Stimulated activated CD4-positive, alpha-beta T cell treated with anti-CD3 and anti-CD28 coated beads, Interleukin-1b, Interleukin-23, amount 100 ng/mL, for 48 hours (primary cell): ENCODE measurements at regions not wholly inside any gene's neighbourhood (a gene's known extent, or its start where the extent isn't known, plus 50 kb on each side); places are given as distances from the start of the nearest gene placed in this dataset.

Source experiments
- DNase-seq: peaks from one replicate; pipeline ENCODE4 v3.0.0-alpha.2; 2020

GRCh38 chr12:77617818-77618217 is 212.9 kb upstream of the NAV3 start:
- no peak for DNase-seq

DNA sequence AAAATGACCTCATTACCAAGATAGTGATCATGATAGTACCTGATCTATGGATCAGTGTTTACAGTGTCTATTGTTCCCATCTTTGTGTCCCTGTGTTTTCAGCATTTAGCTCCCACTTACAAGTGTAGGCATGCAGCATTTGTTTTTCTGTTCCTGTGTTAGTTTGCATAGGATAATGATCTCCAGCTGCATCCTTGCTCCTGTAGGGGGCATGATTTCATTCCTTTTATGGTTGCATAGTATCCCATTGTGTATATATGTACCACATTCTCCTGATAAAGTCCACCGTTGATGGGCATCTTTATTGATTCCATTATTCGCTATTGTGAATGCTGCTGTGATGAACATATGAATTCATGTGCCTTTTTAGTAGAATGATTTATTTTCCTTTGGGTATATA is 215.4 kb upstream of the NAV3 start:
- DNase-seq, result no peak

DNA sequence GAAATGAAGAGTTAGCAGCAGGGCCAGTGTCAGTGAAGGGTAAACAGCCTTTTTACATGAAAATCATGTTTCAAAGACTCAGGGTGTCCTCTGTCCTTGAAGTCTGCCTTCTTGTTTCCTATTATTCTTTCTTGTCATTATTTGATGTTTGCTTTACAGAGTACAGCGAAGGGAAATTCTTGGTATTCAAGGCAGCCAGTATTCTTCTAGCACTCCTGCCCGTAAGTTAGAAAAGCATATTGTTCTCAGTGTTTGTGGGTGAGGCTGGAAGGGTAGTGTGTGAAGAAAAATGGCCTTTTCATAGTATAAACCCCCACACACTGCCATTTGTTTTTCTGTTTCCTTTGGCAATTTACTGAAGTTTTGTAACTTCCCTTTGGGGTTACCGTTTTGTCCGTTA is 217.3 kb upstream of the NAV3 start:
- DNase-seq, result no peak

DNA sequence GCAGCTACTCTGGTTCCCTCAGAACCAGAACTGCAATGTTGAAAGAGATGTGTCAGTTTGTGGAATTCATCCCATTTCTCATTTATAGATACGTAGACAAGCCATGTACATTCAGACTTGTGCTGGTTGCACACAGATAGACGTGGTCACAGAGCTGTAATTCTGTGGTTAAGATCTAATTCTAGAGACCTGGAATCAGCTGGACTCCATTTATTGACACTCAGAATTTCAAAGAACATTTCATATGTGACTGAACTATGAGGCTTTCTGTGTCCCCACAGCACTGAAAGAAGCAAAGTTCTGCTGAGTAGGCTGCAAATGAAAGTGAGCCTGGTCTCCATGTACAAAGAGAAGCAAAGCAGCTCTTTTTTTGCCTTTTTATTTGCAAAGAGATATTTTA is 220.2 kb upstream of the NAV3 start:
- no peak for DNase-seq

DNA sequence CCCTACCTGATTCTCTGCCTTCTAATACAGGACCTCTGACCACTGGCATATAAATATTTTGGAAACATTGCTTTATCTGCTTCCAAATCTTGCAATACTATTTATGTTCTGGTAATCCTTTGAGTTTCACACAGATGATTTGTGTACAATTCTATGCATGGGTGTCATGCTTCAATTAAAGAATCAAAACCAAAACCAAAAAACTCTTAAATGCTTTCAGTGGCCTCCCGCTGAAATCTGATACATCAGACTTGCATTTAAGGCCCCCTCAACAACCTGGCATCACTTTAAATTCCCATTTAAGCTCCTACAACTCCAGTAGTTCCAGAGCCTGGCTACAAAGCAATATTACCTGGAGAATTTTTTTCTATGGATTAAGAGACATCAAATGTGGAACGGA is 221.7 kb upstream of the NAV3 start:
- DNase-seq, result no peak

GRCh38 chr12:77608271-77608824 is 222.3 kb upstream of the NAV3 start:
- DNase-seq, result no peak

DNA sequence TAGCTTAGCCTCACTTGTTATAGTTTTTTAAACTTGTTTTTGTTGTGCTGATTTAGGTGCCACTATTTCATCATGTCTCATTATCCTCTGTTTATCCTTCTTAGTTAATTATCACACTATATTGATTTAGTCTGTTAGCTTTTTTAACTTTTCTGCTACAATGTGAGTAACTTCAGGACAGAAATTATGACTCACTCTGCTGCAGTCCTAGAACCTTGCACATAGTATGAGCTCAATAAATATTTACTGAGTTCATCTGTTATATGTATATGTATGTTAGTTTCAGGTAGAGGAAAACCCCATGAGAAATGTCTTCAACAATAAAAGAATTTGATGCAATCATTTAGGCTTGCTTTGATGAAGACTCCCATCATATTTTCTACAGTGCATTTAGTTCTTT is 224.3 kb upstream of the NAV3 start:
- no peak for DNase-seq

DNA sequence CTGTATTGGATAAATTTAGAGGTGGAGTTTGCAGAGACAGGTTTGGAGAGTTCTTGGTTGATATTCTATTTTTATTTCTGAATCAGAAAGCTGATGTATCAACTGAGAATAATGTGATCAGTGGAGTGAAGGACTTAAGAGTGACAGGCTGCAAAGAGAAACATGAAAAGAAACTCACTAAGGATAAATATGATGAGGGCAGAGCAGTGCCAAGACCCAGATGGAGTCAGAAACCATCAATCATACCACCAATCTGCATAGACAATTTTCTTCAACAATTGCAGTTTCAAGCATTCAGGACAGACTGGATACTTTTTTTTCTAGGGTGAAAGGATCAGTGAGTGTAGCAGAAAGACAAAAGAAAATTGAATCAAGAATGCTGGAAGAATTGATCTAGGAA is 226.7 kb upstream of the NAV3 start:
- no peak for DNase-seq

- no peak for DNase-seq
These were observed 229.6 kb upstream of the NAV3 start for GRCh38 chr12:77601069-77601468.

- DNase-seq, result no peak
These were observed 230.2 kb upstream of the NAV3 start for GRCh38 chr12:77600468-77600843.

DNA sequence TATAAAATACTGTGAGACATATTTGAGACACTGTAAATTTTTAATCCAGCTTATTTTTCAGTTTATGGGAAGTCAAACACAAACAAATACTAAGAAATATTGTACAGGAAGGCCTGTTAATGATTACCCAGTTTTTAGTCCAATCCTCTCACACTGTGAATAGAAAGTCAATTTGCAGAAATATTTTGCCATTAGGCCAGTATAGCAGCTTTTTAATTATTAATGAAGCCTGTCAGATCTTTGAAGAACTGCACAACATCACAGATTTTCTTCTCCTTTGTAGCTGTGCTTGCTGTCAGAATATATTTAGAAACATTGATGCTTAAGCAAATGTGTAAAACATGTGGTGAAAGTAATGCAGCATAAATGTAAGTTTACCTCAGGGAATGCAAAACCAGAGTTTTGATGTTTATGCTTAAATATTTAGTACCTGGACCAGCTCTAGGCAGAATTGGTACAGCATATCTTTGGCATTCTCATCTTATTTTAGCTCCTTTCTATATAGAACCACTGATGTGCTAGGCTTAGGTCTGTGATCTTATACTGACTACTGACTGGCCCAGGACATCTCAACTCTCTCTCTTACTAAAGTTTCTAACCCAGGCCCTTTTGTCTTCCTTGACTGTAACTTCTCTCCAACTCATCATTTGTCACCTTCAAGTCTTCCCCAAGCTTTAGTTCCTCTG is 230.8 kb upstream of the NAV3 start:
- no peak for DNase-seq

DNA sequence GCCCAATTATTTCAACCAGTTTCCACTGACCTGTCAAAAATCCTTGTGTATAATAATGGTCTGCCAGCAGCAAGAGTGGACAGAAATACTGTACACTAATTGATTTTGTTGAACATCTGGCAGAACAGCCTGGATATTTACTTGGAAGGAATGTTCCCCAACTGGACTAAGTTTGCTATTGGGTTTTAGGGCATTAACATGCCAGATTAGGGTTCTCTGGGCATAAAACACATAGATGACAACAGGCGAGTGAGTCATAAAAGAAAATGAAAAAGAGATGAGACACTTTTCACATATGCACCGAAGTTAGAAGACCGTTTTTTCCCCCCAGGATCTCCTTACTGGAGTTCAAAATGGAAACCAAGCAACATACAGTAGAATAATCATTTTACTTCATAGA is 236.3 kb upstream of the NAV3 start:
- no peak for DNase-seq

GRCh38 chr12:77592836-77593235 is 237.9 kb upstream of the NAV3 start:
- no peak for DNase-seq

GRCh38 chr12:77591959-77592743 is 238.5 kb upstream of the NAV3 start:
- no peak for DNase-seq

- DNase-seq, result no peak
These were observed 240.4 kb upstream of the NAV3 start for GRCh38 chr12:77590306-77590705.

DNA sequence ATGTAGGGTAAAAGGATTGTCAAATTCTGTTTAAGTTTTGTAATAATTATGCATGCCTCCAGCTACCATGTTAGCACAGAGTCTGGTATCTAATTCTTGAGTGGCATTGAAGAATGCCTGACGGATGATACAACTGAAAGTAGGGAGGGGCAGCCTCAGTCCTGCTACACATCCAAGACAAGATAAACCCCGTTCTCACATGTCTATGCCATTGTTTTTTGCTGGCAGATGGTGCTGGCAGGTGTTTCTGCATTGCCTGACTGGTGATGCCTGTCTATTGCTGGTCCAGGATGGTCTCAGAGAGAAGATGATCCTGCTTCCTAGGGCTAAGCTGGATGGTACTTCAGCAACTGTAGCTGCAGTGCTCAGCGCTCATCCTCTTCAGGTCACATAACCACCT is 245.8 kb upstream of the NAV3 start:
- no peak for DNase-seq

DNA sequence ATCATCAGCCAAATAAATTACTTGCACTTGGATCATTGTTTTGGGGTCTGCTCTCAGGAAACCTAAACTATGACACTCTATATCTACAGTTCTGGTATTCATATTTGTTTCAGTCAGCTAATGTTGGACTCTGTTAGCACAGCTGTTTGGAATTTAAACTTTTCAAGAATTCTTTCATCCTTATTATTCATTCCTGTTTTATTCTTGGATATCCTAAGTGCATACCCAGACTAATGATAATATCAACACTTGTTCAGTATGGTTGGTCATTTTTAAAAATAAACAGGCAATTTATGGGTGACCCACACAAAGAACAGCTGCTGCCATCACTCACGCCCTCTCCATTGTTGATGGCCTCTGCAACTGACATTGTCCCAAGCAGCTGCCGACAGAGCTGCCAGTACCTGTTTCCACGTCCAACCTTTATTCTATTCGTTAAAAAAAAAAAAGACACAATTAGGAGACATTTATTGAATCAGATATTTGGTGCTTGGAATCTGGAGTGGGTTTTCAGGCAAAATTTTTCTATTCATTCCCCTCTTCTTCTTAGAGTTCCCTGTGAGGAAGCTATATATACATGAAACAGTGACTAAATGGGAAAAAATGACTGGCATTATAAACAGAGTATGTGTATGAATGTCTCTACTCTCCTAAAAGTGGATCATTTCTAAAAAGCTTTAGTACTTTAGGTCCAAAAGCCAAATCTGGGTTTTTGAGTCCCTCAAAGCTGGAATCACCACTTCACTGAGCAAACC is 252.1 kb upstream of the NAV3 start:
- no peak for DNase-seq

GRCh38 chr12:77577791-77578190 is 252.9 kb upstream of the NAV3 start:
- no peak for DNase-seq

- no peak for DNase-seq
These were observed 255.2 kb upstream of the NAV3 start for GRCh38 chr12:77575376-77575919.

GRCh38 chr12:77572371-77572770 is 258.3 kb upstream of the NAV3 start:
- no peak for DNase-seq

- no peak for DNase-seq
These were observed 258.9 kb upstream of the NAV3 start for GRCh38 chr12:77571768-77572167.

DNA sequence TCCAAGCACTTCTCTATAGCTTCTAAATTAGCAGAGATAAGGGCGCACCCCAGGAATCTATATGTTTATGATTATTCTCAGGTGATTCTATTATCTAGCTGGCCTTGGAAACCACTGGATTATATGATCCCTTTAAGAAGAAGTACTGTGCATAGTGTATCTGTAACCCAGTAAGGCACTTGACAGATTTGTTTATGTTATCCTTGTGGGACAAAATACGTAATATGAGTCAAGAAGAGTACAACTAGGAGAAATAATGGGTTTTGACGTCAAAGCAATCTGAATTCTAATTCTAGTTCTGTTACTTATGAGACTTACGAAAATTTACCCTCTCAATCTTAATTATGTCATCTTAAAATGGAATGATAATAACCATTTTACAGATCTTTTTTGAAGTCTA is 259.6 kb upstream of the NAV3 start:
- DNase-seq, result no peak

DNA sequence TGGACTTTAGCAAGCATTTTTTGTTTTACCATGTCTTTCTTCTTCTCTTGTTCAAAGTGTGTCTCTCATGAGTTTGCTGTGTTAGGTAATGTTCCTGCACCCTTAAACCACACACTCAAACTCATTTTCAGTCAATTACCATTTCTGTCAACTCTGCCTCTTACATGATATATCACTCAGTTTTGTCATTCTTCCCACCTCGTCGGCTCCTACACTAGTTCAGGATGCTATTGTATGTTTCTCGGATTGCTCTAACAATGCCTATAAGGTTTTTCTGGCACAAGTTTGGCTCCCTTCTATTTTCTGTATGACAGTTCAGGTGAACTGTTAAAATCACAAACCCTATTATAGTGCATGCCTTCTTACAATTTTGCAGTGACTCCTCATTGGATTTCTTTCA is 260.8 kb upstream of the NAV3 start:
- no peak for DNase-seq

- DNase-seq, result no peak
These were observed 270.0 kb upstream of the NAV3 start for GRCh38 chr12:77560714-77561113.
